ENCODE measurements at regions not wholly inside any gene's neighbourhood (a gene's known extent, or its start where the extent isn't known, plus 50 kb on each side); places are given as distances from the start of the nearest gene placed in this dataset.

DNA sequence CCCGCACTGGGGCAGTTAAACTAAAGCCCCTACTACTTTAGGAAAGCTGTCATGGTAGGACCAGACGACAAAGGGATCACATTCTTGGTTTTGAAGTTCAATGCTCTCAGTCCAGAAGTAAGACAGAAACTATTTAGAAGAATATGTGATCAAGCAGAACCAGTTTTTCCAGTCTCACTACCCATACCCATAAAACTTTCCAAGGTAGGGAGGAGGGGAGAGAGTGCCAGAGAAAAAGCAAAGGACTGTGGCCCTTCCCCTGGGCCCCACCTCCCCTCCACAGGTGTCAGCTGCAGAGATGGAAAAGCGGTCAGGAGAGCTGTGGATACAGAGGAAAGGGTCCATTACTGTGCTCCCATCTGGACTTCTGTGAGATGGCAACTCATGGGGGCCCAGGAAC is 587.1 kb downstream of the SOX6 start:
- peaks cover 2% of the 10 kb centered on the region for H3K27me3 ChIP-seq (ENCODE audit: control insufficient read depth, insufficient read depth, low read length)
- no peak overlapping the region for H3K4me3 ChIP-seq (ENCODE audit: low read depth in 2 of 2, low read length in 2 of 2)
- CTCF ChIA-PET: no interaction called here
- in situ Hi-C loops (cut with HindIII; ENCODE audit: low pct_unique_long_range_greater_than_20kb, low sequenced_read_pairs): no loop called here
- POLR2A ChIA-PET: no interaction called here
- H3K36me3 ChIP-seq (ENCODE audit: control insufficient read depth, insufficient read depth, low read length): no peaks in the 10 kb centered on the region
- no peak overlapping the region for H3K27ac ChIP-seq (ENCODE audit: low read length)
- intact Hi-C loops (cut with micrococcal nuclease; ENCODE audit: unreplicated experiment): no loop called here
- no peak for DNase-seq (ENCODE audit: low read depth, low spot score)
- no peaks in the 10 kb centered on the region for H3K4me1 ChIP-seq (ENCODE audit: control insufficient read depth, insufficient read depth, low read length)
- BruUV-seq (replicated peaks): no TSS peak
- no peak for ATAC-seq
- TF ChIP-seq CTCF (IDR thresholded peaks at IDR 0.05): no peak
- TF ChIP-seq SIN3A (IDR thresholded peaks at IDR 0.05; ENCODE audit: borderline replicate concordance, insufficient read depth, low read depth, low read length): no peak
- TF ChIP-seq, protein P1, sequence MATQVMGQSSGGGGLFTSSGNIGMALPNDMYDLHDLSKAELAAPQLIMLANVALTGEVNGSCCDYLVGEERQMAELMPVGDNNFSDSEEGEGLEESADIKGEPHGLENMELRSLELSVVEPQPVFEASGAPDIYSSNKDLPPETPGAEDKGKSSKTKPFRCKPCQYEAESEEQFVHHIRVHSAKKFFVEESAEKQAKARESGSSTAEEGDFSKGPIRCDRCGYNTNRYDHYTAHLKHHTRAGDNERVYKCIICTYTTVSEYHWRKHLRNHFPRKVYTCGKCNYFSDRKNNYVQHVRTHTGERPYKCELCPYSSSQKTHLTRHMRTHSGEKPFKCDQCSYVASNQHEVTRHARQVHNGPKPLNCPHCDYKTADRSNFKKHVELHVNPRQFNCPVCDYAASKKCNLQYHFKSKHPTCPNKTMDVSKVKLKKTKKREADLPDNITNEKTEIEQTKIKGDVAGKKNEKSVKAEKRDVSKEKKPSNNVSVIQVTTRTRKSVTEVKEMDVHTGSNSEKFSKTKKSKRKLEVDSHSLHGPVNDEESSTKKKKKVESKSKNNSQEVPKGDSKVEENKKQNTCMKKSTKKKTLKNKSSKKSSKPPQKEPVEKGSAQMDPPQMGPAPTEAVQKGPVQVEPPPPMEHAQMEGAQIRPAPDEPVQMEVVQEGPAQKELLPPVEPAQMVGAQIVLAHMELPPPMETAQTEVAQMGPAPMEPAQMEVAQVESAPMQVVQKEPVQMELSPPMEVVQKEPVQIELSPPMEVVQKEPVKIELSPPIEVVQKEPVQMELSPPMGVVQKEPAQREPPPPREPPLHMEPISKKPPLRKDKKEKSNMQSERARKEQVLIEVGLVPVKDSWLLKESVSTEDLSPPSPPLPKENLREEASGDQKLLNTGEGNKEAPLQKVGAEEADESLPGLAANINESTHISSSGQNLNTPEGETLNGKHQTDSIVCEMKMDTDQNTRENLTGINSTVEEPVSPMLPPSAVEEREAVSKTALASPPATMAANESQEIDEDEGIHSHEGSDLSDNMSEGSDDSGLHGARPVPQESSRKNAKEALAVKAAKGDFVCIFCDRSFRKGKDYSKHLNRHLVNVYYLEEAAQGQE (IDR thresholded peaks at IDR 0.05; ENCODE audit: insufficient read depth in 1 of 2, low read depth in 2 of 2, low read length in 1 of 2): no peak
- no peak for TF ChIP-seq POLR2AphosphoS5 (IDR thresholded peaks at IDR 0.05; ENCODE audit: low read depth, low read length)
- no peak for TF ChIP-seq TCF7L2 (IDR thresholded peaks at IDR 0.05; ENCODE audit: low read depth, low read length)
- H3K9me3 ChIP-seq (ENCODE audit: control insufficient read depth, insufficient read depth, low read depth, low read length): no peaks in the 10 kb centered on the region

DNA sequence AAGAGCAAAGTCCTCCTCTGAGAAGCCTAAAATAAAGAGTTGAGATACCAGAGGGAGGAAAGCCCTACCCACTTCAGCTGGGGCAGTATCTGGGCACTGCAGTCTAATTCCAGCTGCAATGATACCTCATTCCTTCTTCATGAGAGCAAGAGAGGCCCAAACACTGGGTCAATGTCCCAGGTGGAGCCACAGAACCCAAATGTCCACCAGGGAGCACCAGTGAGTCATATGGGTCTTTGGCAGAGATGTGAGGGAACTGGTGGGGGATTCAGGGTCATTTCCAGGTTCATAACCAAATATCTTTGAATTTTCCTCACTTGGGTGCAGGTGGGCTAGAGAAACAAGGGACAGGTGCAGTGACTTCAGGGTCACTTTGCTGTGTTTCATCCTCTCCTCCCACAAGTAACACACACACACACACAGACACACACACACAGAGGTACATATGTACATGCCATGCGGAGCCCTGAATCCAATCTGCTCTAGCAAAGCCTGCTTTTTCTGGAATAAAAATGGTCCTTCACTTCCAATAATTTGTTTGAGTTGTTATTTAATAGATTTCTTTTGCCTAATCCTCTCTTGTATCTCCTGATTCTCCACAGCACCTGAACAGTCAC is 585.4 kb downstream of the SOX6 start:
- ChIA-PET CTCF (no interaction called here), POLR2A (no interaction called here)
- DNase-seq (ENCODE audit: low read depth, low spot score) (no peak), ATAC-seq (no peak)
- Histone ChIP-seq H3K27ac (ENCODE audit: low read length) (no peak overlapping the region), H3K36me3 (ENCODE audit: control insufficient read depth, insufficient read depth, low read length) (no peaks in the 10 kb centered on the region), H3K9me3 (ENCODE audit: control insufficient read depth, insufficient read depth, low read depth, low read length) (no peaks in the 10 kb centered on the region), H3K4me1 (ENCODE audit: control insufficient read depth, insufficient read depth, low read length) (no peaks in the 10 kb centered on the region), H3K4me3 (ENCODE audit: low read depth in 2 of 2, low read length in 2 of 2) (no peak overlapping the region), H3K27me3 (ENCODE audit: control insufficient read depth, insufficient read depth, low read length) (peaks cover 2% of the 10 kb centered on the region)
- BruUV-seq (replicated peaks): no TSS peak
- TF ChIP-seq POLR2AphosphoS5 (IDR thresholded peaks at IDR 0.05; ENCODE audit: low read depth, low read length) (no peak), CTCF (IDR thresholded peaks at IDR 0.05) (peak; percentile 68)
- in situ Hi-C loops (cut with HindIII; ENCODE audit: low pct_unique_long_range_greater_than_20kb, low sequenced_read_pairs) (no loop called here), intact Hi-C loops (cut with micrococcal nuclease; ENCODE audit: unreplicated experiment) (no loop called here)

Data from Panc1 (cell line).